NOMO-1 treated with DMSO at 0.1 percent for 48 hours (cell line): ENCODE measurements at regions not wholly inside any gene's neighbourhood (a gene's known extent, or its start where the extent isn't known, plus 50 kb on each side); places are given as distances from the start of the nearest gene placed in this dataset.
A peak's percentile ranks its signal among the peaks of the same experiment; 100 is the strongest.

Experiments used
- DNase-seq: peaks from one replicate; lab custom pipeline; 2025; ENCODE audit not compliant: unreplicated experiment; lab: John Stamatoyannopoulos, UW

DNA sequence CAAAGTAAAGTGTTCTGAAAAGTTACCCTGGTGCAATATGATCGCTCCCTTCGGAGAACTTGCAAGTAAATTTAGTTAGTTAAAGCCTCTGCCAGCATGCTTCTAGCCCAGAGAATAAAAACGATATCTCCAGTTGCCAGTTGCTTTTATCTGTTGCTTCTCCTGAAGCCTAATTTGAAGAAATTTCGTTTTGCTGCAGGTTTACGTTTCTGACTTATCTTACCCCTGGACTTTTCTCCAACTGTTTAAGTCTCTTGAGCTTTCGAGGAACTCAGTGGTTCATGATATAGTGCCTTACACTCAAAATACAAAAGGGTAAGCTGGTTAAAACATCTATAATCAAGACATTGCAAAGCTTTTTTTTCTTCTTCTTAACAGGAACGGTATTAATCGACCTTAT lies 131.1 kb downstream of the FAM161A start:
- no peak for DNase-seq

DNA sequence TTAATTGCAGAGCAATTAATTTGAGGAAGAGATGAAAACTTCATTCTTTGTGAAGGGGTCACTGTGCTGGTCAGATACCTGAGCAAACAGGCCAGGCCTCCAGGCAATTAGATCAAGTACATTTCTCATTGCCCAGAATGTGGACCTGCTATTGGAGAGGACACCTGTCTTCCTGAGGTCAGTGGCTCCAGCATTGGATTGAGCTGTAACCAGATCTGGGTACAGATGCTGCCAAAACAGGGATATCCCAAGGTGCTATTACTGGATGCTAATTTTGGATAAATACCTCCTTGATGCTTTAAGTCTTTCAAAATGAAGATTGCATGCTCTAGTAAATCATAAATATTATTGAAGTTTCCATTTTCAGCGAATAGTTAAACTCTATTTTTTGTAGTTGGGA lies 131.5 kb downstream of the FAM161A start:
- DNase-seq = no peak

DNA sequence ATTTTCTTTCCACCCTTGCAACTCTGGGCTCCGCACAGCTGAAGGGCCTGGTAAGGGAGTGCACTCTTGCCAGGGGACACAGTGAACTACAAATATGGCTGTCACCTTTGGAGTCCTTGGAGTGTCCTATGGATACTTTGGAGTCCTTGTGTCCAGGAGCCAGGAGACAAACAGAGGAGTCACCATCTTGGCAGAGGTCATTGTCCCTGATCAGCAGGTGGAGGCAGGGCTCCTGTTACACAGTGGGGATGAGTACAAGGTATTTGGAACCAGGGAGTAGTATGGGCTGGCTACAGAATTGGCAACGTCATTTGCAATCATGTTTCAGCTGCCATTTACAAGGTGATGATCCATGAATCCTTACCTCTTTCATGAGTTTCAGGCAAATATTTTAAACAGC lies 132.5 kb downstream of the FAM161A start:
- DNase-seq = no peak

DNA sequence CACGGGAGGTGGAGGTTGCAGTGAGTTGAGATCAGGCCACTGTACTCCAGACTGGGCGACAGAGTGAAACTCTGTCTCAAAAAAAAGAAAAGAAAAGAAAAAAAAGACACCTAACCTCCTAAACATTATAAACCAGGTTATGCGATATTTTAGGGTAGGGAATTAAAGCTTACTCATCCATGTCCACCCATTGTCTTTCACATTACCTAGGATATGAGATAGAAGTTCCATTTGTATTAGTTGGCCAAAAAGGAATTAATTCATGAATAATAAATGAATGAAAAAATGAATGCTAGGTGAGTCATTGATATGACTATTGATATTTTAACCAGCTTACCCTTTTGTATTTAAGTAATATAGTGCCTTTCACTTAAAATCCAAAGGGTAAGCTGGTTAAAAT lies 132.9 kb downstream of the FAM161A start:
- DNase-seq = no peak

DNA sequence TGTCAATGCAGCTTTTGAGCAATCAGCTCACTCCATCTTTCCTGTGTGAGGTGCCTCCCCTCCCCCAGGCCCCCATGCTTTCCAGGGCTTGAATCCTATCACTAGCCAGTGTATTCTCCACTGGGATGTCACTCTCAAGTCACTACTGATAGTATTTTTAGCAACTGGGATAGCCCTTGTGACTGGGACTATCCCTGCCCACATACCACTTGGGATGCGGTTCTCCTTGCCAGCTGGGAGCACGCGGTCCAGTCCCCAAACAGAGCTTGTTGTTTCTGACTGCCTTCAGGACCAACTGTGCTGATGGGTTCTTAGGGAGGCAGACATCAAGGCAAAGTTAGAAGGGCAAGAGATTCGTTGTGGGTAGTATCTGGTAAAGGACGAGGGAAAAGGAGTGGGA lies 134.9 kb downstream of the FAM161A start:
- DNase-seq = no peak

DNA sequence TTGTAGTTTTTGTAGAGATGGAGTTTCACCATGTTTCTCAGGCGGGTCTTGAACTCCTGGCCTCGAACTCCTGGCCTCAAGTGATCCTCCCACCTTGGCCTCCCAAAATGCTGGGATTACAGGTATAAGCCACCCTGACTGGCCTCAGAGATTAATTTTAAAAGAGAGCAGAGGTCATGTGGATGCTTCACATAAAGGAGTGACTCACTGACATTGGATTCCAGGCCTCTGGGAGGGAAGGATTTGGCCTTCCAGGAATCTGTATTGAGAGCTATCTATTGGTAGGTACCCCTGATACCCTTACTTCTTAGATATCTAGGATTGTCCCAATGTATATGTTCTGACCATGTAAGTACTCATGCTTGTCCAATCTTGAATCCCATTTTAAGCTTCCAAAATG lies 138.4 kb downstream of the FAM161A start:
- no peak for DNase-seq

DNA sequence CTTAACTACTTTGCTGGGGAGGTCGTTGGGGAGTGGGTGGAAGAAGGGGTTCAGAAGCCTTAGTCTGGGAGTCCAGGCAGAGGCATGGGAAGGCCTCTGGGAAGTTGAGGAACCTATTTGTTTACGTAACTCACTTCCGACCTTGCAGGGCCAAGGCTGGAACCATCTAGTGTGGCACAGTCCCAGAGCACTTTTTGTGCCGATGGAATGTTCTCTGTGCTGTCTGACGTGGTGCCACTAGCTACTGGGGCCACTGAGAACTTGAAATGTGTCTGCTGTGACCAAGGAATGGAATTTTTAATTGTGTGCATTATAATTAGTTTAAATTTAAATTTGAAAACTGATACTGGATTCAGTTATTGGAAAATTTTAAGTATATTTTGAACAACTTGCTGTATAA lies 139.7 kb downstream of the FAM161A start:
- no peak for DNase-seq

DNA sequence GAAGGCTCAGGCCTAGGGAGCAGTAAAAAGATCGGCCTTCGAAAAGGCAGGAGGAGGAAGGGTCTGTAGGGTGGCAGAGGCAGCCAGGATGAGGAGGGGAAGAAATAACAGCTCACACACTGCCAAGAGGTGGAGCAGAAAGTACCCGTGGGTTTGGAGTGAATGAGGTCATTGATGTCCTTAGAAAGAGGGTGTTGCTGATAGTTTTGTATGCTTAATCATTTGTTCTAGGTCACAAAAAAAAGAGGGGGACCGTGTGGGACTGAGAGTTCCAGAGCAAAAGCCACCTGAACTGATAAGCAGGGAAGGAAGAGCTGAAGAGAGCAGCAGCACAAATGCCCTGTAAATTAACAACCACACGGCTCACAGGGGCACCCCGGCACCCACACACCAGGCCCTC lies 140.4 kb downstream of the FAM161A start:
- DNase-seq = no peak

DNA sequence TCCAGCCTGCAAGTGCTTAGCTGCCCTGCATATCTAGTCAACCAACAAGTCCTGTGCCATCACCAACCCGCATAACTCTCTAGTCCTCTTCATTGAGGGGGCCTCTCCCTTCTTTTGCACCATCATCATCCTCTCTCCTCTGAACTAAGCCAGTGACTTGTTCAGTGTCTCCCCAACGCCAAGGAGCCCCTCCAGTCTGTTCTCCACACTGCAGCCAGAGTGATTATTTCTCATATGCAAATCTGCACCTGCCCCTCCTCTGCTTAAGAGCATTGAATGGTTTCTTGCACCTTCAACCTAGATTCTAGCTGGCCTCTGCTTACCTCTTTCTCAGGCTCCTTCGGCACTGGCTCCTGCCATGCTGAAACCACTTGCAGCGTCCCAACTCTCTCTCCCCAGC lies 141.8 kb downstream of the FAM161A start:
- DNase-seq = no peak

DNA sequence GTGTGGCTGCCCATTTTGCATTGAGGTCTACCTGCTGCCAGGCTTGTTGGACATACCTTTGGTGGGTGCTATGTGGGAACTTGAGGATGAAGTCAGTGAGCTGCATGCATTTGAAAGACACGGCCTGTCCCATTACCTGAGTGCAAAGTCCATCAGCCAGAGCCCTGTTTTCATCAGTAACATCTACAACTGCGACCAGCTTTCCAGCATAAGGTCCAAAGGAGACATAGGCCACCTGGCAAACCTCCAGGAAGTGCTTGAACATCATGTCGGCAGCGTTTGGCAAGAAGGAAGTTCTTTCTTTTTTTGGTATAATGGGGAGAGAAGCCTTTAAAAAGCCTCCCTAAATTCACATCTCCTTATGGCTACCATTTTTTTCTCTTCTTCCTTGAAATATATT lies 143.1 kb downstream of the FAM161A start:
- DNase-seq = no peak

DNA sequence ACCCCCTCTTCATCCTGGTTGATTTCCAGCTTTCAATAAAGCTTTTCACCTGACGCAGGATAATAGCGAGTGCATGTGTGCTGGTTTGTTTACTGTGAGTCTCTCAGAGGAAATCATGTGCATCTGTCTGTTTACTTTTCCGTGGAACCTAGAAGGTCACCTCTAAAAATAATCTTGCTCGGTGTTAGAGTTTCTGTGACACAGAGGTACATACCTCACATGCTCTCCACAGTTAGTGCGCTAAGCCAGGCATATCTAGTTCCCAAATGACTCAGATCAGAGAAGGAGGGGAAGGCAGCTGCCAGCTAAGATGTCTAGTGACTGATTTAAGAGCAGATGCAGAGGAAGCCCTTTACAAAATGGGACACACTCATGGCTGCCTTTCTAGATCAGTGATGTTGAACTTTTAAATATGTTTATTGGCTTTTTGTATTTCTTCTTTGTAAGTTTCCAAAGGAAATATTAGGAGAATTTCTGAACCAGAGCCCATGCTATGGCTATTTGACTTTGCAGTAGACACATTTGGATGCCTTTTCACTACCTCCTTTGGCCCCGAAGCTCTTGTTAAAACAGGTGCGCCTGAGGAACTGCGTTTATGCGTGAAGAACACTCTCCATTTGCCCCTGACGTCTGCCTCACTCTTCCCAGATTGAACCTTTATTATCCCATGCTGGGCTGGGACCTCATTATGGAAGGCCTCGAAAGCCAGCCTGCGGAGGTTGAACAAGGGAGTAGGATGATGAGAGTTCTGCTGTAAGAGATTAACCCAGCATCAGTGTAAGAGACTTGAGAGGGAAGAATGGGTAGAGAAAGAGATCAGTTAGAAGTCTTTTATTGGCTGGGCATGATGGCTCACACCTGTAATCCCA lies 145.6 kb downstream of the FAM161A start:
- no peak for DNase-seq

DNA sequence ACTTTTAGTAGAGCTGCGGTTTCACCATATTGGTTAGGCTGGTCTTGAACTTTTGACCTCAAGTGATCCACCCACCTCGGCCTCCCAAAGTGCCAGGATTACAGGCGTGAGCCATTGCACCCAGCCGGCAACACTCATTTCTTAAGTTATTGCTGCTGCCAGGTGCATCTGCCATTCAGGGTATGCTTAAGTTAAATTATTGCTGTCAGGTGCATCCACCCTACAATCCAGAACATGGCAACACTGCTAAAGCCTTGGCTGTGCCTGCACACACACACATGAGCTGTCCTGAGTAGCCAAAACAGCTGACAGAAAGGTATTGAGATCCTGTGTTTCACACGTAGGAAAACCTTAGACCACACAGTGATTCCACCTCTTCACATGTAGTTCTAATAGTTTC lies 148.2 kb downstream of the FAM161A start:
- DNase-seq = no peak

DNA sequence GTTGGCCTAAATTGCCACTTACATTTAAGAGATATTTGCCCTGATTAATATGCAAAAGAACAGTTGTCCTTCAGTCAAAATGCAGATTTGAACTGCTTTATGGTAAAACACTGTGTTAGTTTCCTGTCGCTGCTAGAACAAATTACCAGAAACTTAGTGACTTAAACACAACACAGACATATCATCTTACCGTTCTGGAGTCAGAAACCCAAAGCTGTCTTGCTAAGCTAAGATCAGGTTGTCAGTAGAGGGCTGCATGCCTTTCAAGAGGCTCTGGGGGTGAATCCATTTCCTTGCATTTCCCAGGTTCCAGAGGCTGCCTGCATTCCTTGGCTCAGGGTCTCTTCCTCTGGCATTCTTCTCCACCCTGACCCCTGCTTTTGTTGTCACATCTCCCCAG lies 149.5 kb downstream of the FAM161A start:
- DNase-seq = no peak

DNA sequence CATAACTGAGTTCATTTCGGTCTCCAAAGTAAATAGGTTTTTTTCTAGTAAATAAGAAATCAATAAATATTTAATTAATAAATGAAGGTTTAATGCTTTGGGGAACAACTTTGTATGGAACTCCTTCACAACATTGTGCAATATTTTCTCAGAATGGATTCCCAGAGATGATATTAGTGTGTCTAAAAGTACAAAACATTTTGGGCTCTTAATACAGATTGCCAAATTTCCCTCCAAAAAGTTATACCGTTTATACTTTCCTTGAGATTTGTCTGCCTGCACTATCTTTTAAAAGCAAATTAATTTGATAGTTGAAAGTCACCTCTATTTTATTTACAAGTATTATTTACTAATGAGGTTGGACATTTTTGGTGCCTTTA lies 151.8 kb downstream of the FAM161A start:
- no peak for DNase-seq

DNA sequence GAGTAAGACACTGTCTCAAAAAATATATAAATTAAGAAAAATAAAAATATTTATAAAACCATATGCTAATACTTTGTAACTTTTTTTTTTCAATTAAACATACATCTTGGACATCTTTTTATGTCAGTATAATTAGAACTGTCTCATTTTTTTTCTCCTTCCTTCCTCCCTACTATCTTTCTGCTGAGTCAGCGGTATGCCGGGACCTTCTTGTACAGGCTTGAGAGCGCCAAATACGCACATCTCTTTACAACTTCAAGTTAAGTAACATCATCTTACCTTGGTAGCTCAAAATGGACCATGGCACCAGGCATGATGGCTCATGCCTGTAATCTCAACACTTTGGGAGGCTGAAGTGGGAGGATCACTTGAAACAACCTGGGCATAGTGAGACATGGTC lies 153.4 kb downstream of the FAM161A start:
- DNase-seq = no peak

DNA sequence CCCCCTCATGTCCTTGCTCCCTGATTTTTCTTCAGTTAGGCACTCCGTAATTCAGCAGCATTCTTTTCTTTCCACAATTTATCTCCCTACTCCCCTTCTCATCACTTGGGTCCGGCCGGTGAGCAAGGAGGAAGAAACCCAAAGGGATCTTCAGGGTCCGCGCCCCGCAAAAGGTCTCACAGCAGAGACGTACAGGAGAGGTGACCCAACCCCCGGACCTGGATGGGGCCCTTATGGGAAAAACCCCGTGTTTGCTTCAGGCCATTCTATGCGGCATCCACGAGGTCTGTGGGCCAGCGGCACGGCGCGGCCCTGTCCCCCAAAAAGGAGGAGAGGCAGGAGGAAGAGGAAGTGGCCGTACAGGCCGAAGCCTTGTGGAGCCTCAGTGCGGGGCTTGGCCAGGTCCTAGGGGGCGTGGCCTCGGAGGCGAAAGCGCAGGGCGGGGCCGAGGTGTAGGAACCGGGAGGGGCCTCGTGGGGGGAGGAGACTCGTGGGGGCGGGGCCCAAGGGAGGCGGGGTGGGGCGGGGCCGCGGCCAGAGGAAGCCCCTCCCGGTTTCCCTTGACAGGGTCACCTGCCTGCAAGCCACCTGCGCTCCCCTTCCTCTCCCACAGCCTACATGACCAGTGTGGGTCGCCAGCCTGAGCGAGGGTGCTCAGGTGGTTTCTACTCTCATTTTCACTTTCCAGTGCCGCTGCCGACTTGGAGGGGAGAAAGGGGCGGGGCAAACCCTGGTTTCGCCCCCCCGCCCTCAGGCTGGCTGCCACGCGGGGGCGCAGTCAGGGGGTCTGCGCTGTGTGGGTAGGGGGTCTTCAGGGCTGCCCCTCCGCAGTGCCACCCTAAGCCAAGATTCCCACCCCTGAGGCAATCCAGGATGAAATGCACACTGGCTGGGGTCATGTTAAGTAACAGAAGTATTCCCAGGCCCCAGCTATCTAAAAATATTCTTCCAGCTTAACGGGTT lies 156.4 kb upstream of the XPO1 start:
- peak; percentile 92 for DNase-seq

DNA sequence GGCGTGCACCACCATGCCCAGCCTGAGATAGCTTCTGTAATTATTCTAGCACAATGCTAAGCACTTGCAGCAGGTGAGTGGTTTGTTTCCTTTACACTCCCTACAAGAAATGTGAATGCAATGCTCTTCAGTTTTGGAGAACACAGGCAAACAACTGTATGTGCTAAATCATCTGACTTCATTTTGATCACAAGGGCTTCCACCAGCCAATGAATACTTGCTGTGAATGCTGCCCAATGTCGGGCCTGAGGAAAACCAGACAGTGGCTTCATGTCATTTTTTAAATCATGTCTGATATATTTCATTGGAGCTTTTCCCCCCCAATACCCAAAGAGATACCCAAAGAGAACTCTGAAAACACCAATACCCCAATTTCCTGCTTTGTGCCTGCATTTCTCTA lies 155.6 kb upstream of the XPO1 start:
- DNase-seq = peak; percentile 52

DNA sequence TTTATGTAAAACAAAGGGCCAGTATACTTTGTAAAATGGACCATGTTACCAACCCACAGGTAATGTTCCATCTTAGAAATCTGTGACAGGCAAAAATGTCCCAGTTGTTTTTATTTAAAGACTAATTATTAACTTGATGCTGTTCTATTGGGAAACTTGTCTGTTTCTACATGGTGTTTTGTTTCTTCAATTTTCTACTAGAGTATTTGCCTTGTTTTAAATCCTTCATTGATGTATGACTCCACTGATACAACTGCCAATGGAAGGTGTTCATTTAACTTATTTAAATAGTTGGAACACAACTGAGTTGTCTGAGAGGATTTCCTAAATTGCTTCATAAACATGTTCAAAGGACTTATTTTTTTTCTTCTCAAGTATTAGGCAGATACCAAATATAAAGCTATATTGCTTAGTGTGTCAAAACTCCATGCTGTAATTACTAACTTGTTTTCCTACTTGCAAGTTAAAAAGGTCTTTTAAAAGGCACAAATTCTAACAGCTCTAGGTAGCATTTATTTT lies 152.0 kb upstream of the XPO1 start:
- no peak for DNase-seq

DNA sequence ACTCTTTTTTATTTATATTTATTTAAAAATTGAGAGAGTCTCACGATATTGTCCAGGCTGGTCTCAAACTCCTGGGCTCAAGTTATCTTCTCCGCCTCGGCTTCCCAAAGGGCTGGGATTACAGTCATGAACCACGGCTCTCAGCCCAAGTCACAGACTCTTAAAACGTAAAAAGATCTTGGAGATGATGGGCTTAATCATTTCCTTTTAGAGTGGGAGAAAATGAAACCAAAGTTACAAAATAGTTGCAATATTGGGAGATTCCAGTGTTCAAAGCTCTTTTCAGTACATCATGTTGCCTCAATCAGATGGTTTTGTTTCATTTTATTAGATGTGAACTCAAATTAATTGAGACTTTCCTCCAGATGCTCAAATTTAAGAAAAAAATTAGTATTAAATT lies 151.4 kb upstream of the XPO1 start:
- DNase-seq = peak; percentile 12

DNA sequence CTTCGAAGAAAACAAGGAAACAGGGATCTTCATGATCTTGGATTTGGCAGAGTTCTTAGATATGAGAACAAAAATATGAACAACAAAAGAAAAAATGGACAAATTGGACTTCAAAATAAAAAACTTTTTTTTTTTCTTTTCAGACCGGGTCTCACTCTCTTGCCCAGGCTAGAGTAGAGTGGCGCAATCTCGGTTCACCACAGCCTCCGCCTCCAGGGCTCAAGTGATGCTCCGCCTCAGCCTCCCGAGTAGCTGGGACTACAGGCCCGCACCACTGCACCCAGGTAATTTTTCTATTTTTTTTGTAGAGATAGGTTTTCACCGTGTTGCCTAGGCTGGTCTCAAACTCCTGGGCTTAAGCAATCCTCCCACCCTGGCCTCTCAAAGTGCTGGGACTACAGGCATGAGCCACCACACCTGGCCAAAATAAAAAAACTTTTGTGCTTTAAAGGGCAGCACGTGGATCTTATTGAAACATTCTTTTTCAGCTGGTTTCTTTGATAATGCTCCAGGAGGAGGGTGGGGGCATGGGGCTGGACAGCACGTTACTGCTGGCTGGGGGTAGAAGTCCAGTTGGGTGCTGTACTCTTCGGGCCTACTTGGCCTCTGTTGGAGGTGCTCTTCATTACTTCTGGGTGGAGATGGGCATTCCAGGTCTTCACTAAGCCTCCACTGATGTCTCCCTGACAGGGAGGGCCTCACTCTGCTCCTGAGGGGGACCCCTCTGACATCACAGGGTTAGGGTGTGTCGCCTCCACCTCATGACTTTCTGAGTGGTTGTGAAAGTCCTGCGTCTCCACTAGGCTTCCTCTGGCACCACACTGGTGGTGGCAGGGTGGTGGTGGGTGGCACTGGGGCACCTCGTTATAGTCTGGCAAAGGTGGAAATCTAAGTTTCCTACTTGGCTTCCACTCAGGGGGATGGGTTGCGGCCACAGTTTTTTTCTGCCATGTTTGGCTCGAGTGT lies 150.5 kb upstream of the XPO1 start:
- no peak for DNase-seq

DNA sequence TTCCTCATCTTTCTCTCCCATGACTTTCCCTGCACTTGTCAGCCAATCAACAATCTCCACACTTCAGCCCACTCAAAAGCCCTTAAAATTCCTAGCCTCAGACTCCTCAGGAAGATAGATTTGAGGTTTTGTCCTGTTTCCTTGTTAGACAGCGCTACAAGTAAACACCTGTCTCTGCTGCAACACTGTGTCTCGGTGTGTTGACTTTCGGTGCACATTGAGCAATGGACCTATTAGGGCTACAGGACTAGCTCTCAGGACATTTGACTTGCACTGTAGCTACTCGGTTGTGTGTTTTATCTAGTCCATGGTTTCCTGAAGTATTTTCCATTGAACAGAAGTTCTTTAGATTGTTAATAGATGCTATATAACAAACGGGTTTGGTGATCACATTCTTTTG lies 140.9 kb upstream of the XPO1 start:
- no peak for DNase-seq
